B cell (primary cell): ENCODE measurements at regions not wholly inside any gene's neighbourhood (a gene's known extent, or its start where the extent isn't known, plus 50 kb on each side); places are given as distances from the start of the nearest gene placed in this dataset.

Source experiments
- ATAC-seq: fragments of 200-7000 bp; cut with Tn5 transposase; one replicate; pipeline ENCODE4 v1.10.0; 2021; ENCODE audit warnings: low read depth, mild to moderate bottlenecking, moderate number of reproducible peaks, moderate library complexity
- CTCF ChIA-PET: fragments of 350-600 bp; sonication (Branson Sonifier 250); formaldehyde crosslinking; loops from one replicate; lab custom pipeline; 2021; ENCODE audit warnings: antibody characterized with exemption, inconsistent platforms; lab: Charles Lee
- POLR2A ChIA-PET: fragments of 350-600 bp; sonication (Branson Sonifier 250); formaldehyde crosslinking; loops from one replicate; lab custom pipeline; 2021; ENCODE audit warnings: antibody characterized with exemption; lab: Charles Lee
- DNase-seq: peaks from one replicate; pipeline ENCODE4 v3.0.0; 2013
- H2AFZ ChIP-seq: 2 replicates; pipeline ENCODE4 v1.6.1; 2012; ENCODE audit warnings: mild to moderate bottlenecking, low read depth, low read length; ENCODE audit not compliant: insufficient read depth, poor library complexity, severe bottlenecking
- H3K27ac ChIP-seq, 2 donors: 1 replicate in 1 of 2; 2 replicates in 1 of 2; pipeline ENCODE4 v1.5.1; 2012 to 2013; ENCODE audit warnings: low read length in 2 of 2, mild to moderate bottlenecking in 2 of 2, moderate library complexity in 1 of 2
- H3K27me3 ChIP-seq, 4 experiments: fragments of 200-600 bp in 1 of 4; sonication (generic) in 1 of 4; replicated peaks in 1 of 4; 1 replicate in 2 of 4; 2 replicates in 2 of 4; pipeline versions ENCODE4 v1.6.1 to v1.7.0; 2013 to 2016; ENCODE audit warnings: low read length in 3 of 4, mild to moderate bottlenecking in 2 of 4, mixed read lengths in 1 of 4, moderate library complexity in 1 of 4; ENCODE audit not compliant: insufficient read depth in 4 of 4, control insufficient read depth in 3 of 4; ENCODE audit errors: control extremely low read depth in 1 of 4
- H3K36me3 ChIP-seq, 2 experiments: replicated peaks in 1 of 2; 1 replicate in 1 of 2; 2 replicates in 1 of 2; pipeline versions ENCODE4 v1.6.1 to v1.7.1; 2013; ENCODE audit warnings: low read length in 1 of 2; ENCODE audit not compliant: insufficient read depth in 2 of 2, control insufficient read depth in 1 of 2; ENCODE audit errors: control extremely low read depth in 1 of 2, extremely low read depth in 1 of 2
- H3K4me1 ChIP-seq, 2 donors: fragments of 200-600 bp in 1 of 2; sonication (generic) in 1 of 2; 1 replicate in 1 of 2; 2 replicates in 1 of 2; pipeline versions ENCODE4 v1.5.1 to v1.6.1; 2013 to 2017; ENCODE audit warnings: low read length in 2 of 2; ENCODE audit not compliant: control insufficient read depth in 2 of 2, insufficient read depth in 2 of 2
- H3K4me2 ChIP-seq: replicated peaks from 2 replicates; pipeline ENCODE3; 2012; ENCODE audit warnings: mild to moderate bottlenecking, low read depth, low read length; ENCODE audit not compliant: poor library complexity, severe bottlenecking
- H3K4me3 ChIP-seq, 5 experiments: fragments of 200-600 bp in 1 of 5; sonication (generic) in 1 of 5; 1 replicate in 3 of 5; 2 replicates in 2 of 5; pipeline versions ENCODE4 v1.5.1 to v1.7.0; 2011 to 2016; ENCODE audit warnings: low read length in 4 of 5, mild to moderate bottlenecking in 4 of 5, low read depth in 2 of 5, control low read depth in 1 of 5, moderate library complexity in 1 of 5; ENCODE audit not compliant: insufficient read depth in 1 of 5; ENCODE audit errors: control extremely low read depth in 1 of 5, extremely low read depth in 1 of 5
- H3K79me2 ChIP-seq: fragments of 200-600 bp; sonication (generic); one replicate; pipeline ENCODE4 v1.6.0; 2016; ENCODE audit warnings: low read length; ENCODE audit not compliant: control insufficient read depth, insufficient read depth
- H3K9ac ChIP-seq: fragments of 200-600 bp; sonication (generic); 2 replicates; pipeline ENCODE4 v1.6.1; 2017; ENCODE audit warnings: mild to moderate bottlenecking, low read length, moderate library complexity
- H3K9me3 ChIP-seq, 3 donors: one replicate each; pipeline versions ENCODE4 v1.6.1 to v1.7.1; 2013; ENCODE audit warnings: low read length in 2 of 3; ENCODE audit not compliant: control insufficient read depth in 2 of 3, insufficient read depth in 1 of 3; ENCODE audit errors: control extremely low read depth in 1 of 3
- H4K20me1 ChIP-seq: 2 replicates; pipeline ENCODE4 v1.6.0; 2012; ENCODE audit warnings: mild to moderate bottlenecking, low read length; ENCODE audit not compliant: insufficient read depth, control insufficient read depth, poor library complexity, severe bottlenecking
- H3K27ac Mint-ChIP-seq: one replicate; pipeline ENCODE4 v1.8.0; 2021; ENCODE audit warnings: mixed read lengths
- H3K27me3 Mint-ChIP-seq: one replicate; pipeline ENCODE4 v1.8.0; 2021; ENCODE audit warnings: mixed read lengths
- H3K4me1 Mint-ChIP-seq: one replicate; pipeline ENCODE4 v1.8.0; 2021; ENCODE audit warnings: mixed read lengths
- H3K4me3 Mint-ChIP-seq: one replicate; pipeline ENCODE4 v1.8.0; 2021; ENCODE audit warnings: mixed read lengths
- H3K9me3 Mint-ChIP-seq: one replicate; pipeline ENCODE4 v1.8.0; 2022; ENCODE audit warnings: mixed read lengths; ENCODE audit not compliant: insufficient read depth
- EZH2 ChIP-seq: IDR thresholded peaks from 2 replicates; pipeline ENCODE4 v1.6.1; 2012; ENCODE audit warnings: borderline replicate concordance, low read depth, mild to moderate bottlenecking, moderate library complexity, low read length; ENCODE audit not compliant: insufficient read depth, poor library complexity, severe bottlenecking
- WGBS: methylation state at CpG from one replicate; pipeline ENCODE4 v1.1.5; 2013; ENCODE audit warnings: missing lambda C conversion rate; ENCODE audit not compliant: insufficient coverage; 5-methylcytosine and 5-hydroxymethylcytosine counted together
- intact Hi-C: fragments of 100-400 bp; cut with micrococcal nuclease; formaldehyde crosslinking; loops from one replicate; pipeline ENCODE4 v1.10.0; 2022
- TF ChIP-seq, protein P1 (sequence below): fragments of 200-600 bp; IDR thresholded peaks from one replicate; pipeline ENCODE4 v1.8.0; 2022; ENCODE audit warnings: antibody characterized with exemption, mild to moderate bottlenecking

DNA sequence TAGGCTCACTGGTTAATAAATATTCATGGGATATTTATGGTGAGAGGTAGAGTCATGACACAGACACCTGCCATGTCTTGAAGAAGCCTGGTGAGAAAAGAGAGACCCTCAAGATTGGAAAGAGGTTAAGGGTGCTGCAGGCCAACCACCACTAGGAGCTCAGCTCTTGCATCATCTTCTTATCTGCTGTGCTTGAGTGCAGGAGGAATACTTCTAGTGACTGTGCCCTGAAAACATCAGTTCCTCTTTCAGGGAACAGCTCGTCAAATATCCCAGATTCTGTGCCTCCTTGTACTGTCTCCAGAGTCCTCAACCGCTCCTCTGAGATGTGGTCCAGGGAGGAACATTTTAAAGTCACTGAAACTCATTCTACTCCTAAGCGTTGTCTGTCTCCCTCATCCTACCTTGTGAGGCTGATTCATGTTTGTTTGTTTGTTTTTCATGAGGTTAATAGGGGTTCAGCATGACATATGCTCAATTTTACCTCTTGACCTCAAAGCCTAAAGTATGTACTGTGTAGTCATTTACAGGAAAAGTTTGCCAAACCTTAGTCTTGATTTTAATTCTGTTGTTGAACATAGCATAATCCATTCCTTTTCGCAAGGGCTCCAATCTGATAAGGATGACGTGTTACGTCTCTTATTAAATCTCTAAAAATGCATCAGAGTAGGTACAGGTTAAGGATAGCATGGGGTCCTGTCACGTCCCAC, 293.1 kb downstream of the C7orf25 start:
- ATAC-seq (no peak), DNase-seq (no peak)
- H3K27me3 Mint-ChIP-seq: no peaks in the 10 kb centered on the region
- TF ChIP-seq, protein P1, sequence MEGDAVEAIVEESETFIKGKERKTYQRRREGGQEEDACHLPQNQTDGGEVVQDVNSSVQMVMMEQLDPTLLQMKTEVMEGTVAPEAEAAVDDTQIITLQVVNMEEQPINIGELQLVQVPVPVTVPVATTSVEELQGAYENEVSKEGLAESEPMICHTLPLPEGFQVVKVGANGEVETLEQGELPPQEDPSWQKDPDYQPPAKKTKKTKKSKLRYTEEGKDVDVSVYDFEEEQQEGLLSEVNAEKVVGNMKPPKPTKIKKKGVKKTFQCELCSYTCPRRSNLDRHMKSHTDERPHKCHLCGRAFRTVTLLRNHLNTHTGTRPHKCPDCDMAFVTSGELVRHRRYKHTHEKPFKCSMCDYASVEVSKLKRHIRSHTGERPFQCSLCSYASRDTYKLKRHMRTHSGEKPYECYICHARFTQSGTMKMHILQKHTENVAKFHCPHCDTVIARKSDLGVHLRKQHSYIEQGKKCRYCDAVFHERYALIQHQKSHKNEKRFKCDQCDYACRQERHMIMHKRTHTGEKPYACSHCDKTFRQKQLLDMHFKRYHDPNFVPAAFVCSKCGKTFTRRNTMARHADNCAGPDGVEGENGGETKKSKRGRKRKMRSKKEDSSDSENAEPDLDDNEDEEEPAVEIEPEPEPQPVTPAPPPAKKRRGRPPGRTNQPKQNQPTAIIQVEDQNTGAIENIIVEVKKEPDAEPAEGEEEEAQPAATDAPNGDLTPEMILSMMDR: no peak
- no peak for TF ChIP-seq EZH2
- no peaks in the 10 kb centered on the region for H3K27me3 ChIP-seq
- no peaks in the 10 kb centered on the region for H3K4me1 ChIP-seq
- H3K36me3 ChIP-seq: no peaks in the 10 kb centered on the region
- ChIA-PET POLR2A (no interaction called here), CTCF (no interaction called here)
- intact Hi-C loops: no loop called here
- no peak overlapping the region for H3K4me3 Mint-ChIP-seq
- no peaks in the 10 kb centered on the region for H4K20me1 ChIP-seq
- no peak overlapping the region for H3K4me2 ChIP-seq
- WGBS: 33% methylated on average over 1 of the region's 7 CpGs
- H3K27ac Mint-ChIP-seq: no peak overlapping the region
- H3K27ac ChIP-seq: no peak overlapping the region
- no peaks in the 10 kb centered on the region for H3K9me3 ChIP-seq
- no peak overlapping the region for H3K9ac ChIP-seq
- no peaks in the 10 kb centered on the region for H3K9me3 Mint-ChIP-seq
- H3K79me2 ChIP-seq: no peaks in the 10 kb centered on the region
- H3K4me1 Mint-ChIP-seq: no peaks in the 10 kb centered on the region
- no peak overlapping the region for H3K4me3 ChIP-seq
- H2AFZ ChIP-seq: no peak overlapping the region

GRCh38 chr7:42617806-42618457, 293.9 kb downstream of the C7orf25 start:
- 68% methylated on average over 6 of the region's 8 CpGs for WGBS
- intact Hi-C loops: no loop called here

More at GRCh38 chr7:42617806-42618457, 293.9 kb downstream of the C7orf25 start:
- Histone ChIP-seq H3K79me2 (no peaks in the 10 kb centered on the region), H3K4me1 (no peaks in the 10 kb centered on the region), H3K9ac (no peak overlapping the region), H3K9me3 (no peaks in the 10 kb centered on the region), H4K20me1 (no peaks in the 10 kb centered on the region), H3K27me3 (no peaks in the 10 kb centered on the region), H3K4me2 (no peak overlapping the region), H3K4me3 (no peak overlapping the region), H3K27ac (no peak overlapping the region), H2AFZ (no peak overlapping the region), H3K36me3 (no peaks in the 10 kb centered on the region)
- TF ChIP-seq EZH2: no peak
- TF ChIP-seq, protein P1: no peak
- no peaks in the 10 kb centered on the region for H3K4me1 Mint-ChIP-seq
- no peaks in the 10 kb centered on the region for H3K9me3 Mint-ChIP-seq
- ChIA-PET CTCF (no interaction called here), POLR2A (no interaction called here)
- DNase-seq (no peak), ATAC-seq (no peak)
- no peak overlapping the region for H3K4me3 Mint-ChIP-seq
- H3K27ac Mint-ChIP-seq: no peak overlapping the region
- no peaks in the 10 kb centered on the region for H3K27me3 Mint-ChIP-seq
